NT2/D1 (cell line): ENCODE measurements at regions not wholly inside any gene's neighbourhood (a gene's known extent, or its start where the extent isn't known, plus 50 kb on each side); places are given as distances from the start of the nearest gene placed in this dataset.

Source experiments
- DNase-seq: peaks from one replicate; pipeline ENCODE4 v3.0.0-alpha.2; 2011; ENCODE audit warnings: low read depth, low spot score
- H3K27me3 ChIP-seq: 2 replicates; pipeline ENCODE4 v1.6.0; 2011; ENCODE audit warnings: mild to moderate bottlenecking; ENCODE audit not compliant: insufficient read length, insufficient read depth
- H3K36me3 ChIP-seq: 2 replicates; pipeline ENCODE4 v1.6.1; 2011; ENCODE audit warnings: mild to moderate bottlenecking, low read length, mixed read lengths; ENCODE audit not compliant: insufficient read depth, insufficient read length
- H3K4me1 ChIP-seq: 2 replicates; pipeline ENCODE4 v1.5.1; 2011; ENCODE audit not compliant: insufficient read depth, insufficient read length
- H3K4me3 ChIP-seq: 2 replicates; pipeline ENCODE4 v1.5.1; 2011; ENCODE audit warnings: low read depth; ENCODE audit not compliant: insufficient read length
- H3K9ac ChIP-seq: 2 replicates; pipeline ENCODE4 v1.6.0; 2011; ENCODE audit warnings: low read depth; ENCODE audit not compliant: insufficient read length
- H3K9me3 ChIP-seq: 2 replicates; pipeline ENCODE4 v1.5.1; 2011; ENCODE audit warnings: mild to moderate bottlenecking, low read length; ENCODE audit not compliant: insufficient read depth
- SUZ12 ChIP-seq: IDR thresholded peaks from 2 replicates; pipeline ENCODE4 v1.6.1; 2011; ENCODE audit not compliant: insufficient read length, insufficient read depth; ENCODE audit errors: extremely low read depth
- YY1 ChIP-seq: IDR thresholded peaks from 2 replicates; pipeline ENCODE4 v1.6.1; 2011; ENCODE audit not compliant: insufficient read length, insufficient read depth
- ZNF274 ChIP-seq: IDR thresholded peaks from 2 replicates; pipeline ENCODE4 v1.6.1; 2011; ENCODE audit warnings: mild to moderate bottlenecking, low read depth, low read length

DNA sequence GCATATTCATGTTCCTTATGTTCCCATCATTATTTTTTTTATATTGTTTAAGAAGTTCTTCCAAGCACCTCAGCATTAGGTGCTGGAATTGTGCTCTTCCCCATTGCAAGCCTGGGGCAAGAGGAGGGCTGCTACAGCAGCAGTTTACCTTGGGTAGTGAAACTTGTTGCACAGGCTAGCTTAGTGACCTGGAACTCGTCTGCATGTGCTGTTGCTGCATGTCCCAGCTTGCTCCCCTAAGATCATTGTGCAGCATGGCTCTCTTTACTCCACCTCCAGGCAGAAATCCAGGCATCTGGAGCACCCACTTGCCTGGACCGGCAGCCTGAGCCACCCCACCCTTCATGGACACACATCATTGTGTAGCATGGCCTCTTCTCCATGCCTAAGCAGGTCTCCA is 776.0 kb downstream of the GLUD2 start:
- DNase-seq = no peak
- TF ChIP-seq ZNF274 (no peak), YY1 (no peak), SUZ12 (no peak)
- H3K4me1 ChIP-seq = no peaks in the 10 kb centered on the region
- no peaks in the 10 kb centered on the region for H3K27me3 ChIP-seq
- no peak overlapping the region for H3K4me3 ChIP-seq
- H3K9ac ChIP-seq = no peak overlapping the region
- H3K9me3 ChIP-seq = no peaks in the 10 kb centered on the region
- no peaks in the 10 kb centered on the region for H3K36me3 ChIP-seq

DNA sequence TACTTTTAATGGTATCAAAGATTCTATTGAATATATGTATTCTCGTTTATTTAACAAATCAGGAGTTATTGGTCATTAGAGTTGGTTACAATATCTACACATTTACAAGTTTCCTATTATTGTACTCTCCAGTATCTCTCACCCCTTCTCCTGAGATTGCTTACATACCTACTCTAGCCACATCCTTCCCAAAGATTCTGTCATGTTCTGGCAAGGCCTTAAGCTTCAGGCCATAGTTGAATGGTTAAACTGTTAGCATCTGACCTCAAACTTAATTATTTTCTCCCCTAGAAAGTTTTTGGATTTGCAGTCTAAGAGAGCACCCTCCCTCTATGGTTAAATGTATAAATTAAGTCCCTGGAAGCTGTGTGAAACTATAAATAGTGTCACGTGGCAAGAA is 784.2 kb downstream of the GLUD2 start:
- Histone ChIP-seq H3K9ac (no peak overlapping the region), H3K36me3 (no peaks in the 10 kb centered on the region), H3K27me3 (no peaks in the 10 kb centered on the region), H3K4me1 (no peaks in the 10 kb centered on the region), H3K9me3 (no peaks in the 10 kb centered on the region), H3K4me3 (no peak overlapping the region)
- TF ChIP-seq ZNF274 = no peak
- TF ChIP-seq YY1 = no peak
- TF ChIP-seq SUZ12 = no peak
- DNase-seq = no peak

DNA sequence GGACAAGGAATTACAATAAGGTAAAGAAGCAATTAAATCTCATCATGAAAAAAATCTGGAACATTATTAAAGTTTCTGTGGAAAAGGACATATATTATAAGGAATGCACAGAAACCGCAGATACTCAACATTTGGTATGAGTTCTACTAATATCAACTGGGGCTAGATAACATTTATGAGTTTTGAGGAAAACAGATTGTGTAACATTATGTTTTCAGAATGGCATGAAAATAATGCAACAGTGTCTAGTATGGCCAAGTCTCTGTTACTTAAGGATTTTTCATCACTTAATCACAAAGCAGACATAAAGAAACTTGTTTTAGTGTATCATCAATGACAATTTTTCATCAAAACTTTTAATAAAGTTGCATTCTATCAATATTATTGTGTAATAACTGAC is 785.0 kb downstream of the GLUD2 start:
- no peak for TF ChIP-seq SUZ12
- no peak for TF ChIP-seq YY1
- no peak for TF ChIP-seq ZNF274
- H3K36me3 ChIP-seq = no peaks in the 10 kb centered on the region
- H3K9ac ChIP-seq = no peak overlapping the region
- DNase-seq = no peak
- H3K27me3 ChIP-seq = no peaks in the 10 kb centered on the region
- H3K4me1 ChIP-seq = no peaks in the 10 kb centered on the region
- H3K9me3 ChIP-seq = no peaks in the 10 kb centered on the region
- no peak overlapping the region for H3K4me3 ChIP-seq

DNA sequence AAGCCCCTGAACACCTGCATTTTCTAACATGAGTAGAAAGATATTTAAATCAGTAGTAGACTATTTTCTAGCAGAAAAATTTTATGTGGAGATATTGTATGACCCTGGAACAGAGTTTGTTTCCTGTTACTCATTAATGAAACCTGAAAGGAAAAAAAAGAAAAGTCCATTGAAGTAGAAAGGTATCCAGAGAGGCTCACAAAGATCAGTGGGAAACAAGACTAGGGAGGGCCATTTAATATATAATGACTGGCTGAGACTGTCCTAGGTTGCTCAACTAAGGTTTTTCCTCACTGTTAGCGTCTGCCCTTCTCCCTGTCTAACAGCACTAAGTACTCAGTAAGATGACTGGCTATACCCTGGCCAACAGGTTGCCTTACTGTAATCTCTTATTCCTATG is 788.6 kb downstream of the GLUD2 start:
- Histone ChIP-seq H3K9ac (no peak overlapping the region), H3K4me1 (no peaks in the 10 kb centered on the region), H3K36me3 (no peaks in the 10 kb centered on the region), H3K27me3 (no peaks in the 10 kb centered on the region), H3K4me3 (no peak overlapping the region), H3K9me3 (no peaks in the 10 kb centered on the region)
- no peak for DNase-seq
- TF ChIP-seq SUZ12 = no peak
- no peak for TF ChIP-seq ZNF274
- TF ChIP-seq YY1 = no peak

DNA sequence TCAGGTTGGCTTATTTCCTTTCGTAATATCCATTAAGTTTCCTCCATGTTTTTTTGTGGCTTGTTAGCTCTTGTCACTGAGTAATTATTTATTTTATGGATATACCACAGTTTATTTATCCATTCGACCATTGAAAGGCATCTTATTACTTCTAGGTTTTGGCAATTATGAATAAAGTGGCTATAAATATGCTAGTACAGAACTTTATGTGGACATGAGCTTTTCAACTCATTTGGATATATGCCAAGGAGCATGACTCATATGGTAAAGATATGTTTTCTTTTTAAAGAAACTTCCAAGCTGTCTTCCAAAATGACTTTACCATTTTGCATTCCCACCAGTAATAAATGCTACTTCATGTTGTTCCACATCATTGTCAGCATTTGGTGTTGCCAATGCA is 803.6 kb downstream of the GLUD2 start:
- Histone ChIP-seq H3K9ac (no peak overlapping the region), H3K4me3 (no peak overlapping the region), H3K36me3 (no peaks in the 10 kb centered on the region), H3K9me3 (no peaks in the 10 kb centered on the region), H3K4me1 (no peaks in the 10 kb centered on the region), H3K27me3 (no peaks in the 10 kb centered on the region)
- no peak for DNase-seq
- TF ChIP-seq YY1 = no peak
- no peak for TF ChIP-seq ZNF274
- TF ChIP-seq SUZ12 = no peak

DNA sequence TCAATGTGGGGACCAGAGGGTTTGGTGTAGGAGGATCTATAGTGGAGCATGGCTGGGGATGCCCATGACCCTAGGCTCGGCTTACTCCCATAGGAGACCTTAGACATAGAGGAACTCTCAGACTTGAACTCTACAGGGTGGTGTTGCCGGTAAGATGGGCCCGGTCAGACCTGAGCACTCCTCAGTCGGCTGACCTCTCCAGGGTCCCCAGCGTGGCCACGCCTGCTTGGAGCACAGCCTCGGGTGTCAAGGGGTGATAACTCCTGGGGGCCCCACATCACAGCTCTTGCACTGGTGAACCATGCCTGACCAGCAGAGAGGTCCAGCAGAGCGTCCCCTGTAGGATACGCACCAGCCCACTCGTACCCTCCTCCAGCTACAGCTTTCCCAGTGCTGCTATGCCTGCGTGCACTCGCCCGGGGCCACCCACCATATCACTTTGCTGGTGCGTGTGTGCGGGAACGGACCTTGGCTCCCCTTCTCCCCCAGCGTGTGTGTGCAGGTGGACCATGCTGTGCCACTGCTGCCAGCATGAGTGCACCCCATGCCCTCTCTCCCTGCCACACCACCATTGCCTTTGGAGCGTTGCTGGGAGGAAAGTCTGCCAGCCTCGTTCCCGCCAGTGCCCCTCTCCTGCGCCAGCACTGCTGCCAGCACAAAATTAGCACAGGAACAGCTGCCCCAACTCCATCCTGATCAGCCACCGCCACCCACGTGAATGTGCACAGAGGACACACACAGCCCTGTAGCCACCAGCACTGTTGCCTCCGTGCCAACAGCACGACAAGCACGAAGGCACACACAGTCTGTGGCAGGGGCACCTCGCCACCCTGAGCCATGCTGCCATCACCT is 806.6 kb downstream of the GLUD2 start:
- Histone ChIP-seq H3K9ac (no peak overlapping the region), H3K4me3 (no peak overlapping the region), H3K36me3 (no peaks in the 10 kb centered on the region), H3K9me3 (peaks cover 1% of the 10 kb centered on the region; the same call in 1 of the 2 replicates), H3K4me1 (no peaks in the 10 kb centered on the region), H3K27me3 (no peaks in the 10 kb centered on the region)
- no peak for TF ChIP-seq ZNF274
- TF ChIP-seq SUZ12 = no peak
- TF ChIP-seq YY1 = no peak
- DNase-seq = no peak

DNA sequence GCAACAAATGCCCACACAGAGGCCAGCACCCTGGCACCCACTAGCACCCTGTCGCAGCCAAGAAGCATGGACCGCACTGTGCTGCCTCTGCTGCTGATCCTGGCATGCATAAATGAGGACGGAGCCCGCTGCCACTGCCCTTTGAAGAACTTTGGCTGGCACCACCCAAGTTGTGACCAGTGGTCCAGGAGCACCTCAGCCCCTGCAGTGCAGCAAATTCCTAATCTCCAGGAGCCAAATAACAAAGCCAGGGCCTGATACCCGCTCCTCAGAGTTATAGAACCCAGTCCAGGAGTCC is 807.2 kb downstream of the GLUD2 start:
- Histone ChIP-seq H3K27me3 (no peaks in the 10 kb centered on the region), H3K9me3 (peaks cover 5% of the 10 kb centered on the region; the same call in 1 of the 2 replicates), H3K9ac (no peak overlapping the region), H3K4me1 (no peaks in the 10 kb centered on the region), H3K36me3 (no peaks in the 10 kb centered on the region), H3K4me3 (no peak overlapping the region)
- no peak for DNase-seq
- TF ChIP-seq YY1 = no peak
- no peak for TF ChIP-seq ZNF274
- TF ChIP-seq SUZ12 = no peak
